ENCODE measurements at regions not wholly inside any gene's neighbourhood (a gene's known extent, or its start where the extent isn't known, plus 50 kb on each side); places are given as distances from the start of the nearest gene placed in this dataset.

DNA sequence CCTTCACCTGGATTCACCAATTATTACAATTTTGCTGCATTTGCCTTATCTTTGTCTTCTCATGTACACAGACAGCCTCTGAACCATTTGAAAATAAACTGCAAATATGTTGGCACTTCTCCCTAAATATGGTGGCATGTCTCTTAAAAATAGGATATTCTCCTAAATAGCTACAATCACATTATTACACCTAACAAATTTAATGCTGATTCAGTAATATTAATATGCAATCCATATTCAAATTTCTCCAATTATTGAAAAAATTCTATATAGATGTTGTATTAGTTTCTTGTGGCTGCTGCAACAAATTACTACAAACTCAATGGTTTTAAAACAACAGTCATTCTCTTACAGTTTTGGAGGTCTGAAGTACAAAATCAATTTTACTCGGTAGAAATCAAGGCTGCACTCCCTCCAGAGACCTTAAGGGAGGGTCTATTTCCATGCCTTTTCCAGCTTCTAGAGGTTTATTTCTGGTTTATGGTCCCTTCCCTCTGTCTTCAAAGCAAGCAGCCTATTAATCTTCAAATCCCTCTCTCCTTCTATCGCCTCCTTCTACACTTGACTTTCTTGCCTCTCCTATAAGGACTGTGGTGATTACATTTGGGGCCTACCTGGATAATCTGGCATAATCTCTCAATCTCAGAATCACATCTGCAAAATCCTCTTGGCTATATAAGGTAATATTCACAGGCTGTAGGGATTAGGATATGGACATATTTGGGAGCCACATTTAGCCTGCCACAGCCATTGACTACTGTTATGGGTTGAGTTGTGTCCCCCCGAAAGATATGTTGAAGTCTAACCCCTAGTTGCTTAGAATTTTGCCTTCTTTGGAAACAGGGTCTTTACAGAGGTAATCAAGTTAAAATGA is 52.5 kb upstream of the BOLA1 start:
- H4K20me1 ChIP-seq (ENCODE audit: insufficient read depth, low read length), result no peaks in the 10 kb centered on the region
- no peaks in the 10 kb centered on the region for H3F3A ChIP-seq (ENCODE audit: insufficient read depth, low read length)
- peaks cover 18% of the 10 kb centered on the region; the same call in 1 of the 2 replicates for H3K36me3 ChIP-seq (ENCODE audit: insufficient read depth, low read length)
- peaks cover 64% of the 10 kb centered on the region for H3K79me2 ChIP-seq (ENCODE audit: insufficient read depth, low read length)
- peak overlapping the region; percentile 95 for H3K27ac ChIP-seq (ENCODE audit: low read depth, low read length, poor library complexity, severe bottlenecking)
- H3K9me3 ChIP-seq (ENCODE audit: low read length), result no peaks in the 10 kb centered on the region
- H3K4me3 ChIP-seq (ENCODE audit: low read depth, low read length, poor library complexity, severe bottlenecking), result peak overlapping the region; percentile 18
- TF ChIP-seq, protein P1, sequence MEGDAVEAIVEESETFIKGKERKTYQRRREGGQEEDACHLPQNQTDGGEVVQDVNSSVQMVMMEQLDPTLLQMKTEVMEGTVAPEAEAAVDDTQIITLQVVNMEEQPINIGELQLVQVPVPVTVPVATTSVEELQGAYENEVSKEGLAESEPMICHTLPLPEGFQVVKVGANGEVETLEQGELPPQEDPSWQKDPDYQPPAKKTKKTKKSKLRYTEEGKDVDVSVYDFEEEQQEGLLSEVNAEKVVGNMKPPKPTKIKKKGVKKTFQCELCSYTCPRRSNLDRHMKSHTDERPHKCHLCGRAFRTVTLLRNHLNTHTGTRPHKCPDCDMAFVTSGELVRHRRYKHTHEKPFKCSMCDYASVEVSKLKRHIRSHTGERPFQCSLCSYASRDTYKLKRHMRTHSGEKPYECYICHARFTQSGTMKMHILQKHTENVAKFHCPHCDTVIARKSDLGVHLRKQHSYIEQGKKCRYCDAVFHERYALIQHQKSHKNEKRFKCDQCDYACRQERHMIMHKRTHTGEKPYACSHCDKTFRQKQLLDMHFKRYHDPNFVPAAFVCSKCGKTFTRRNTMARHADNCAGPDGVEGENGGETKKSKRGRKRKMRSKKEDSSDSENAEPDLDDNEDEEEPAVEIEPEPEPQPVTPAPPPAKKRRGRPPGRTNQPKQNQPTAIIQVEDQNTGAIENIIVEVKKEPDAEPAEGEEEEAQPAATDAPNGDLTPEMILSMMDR (IDR thresholded peaks at IDR 0.05; ENCODE audit: low read length), result no peak
- TF ChIP-seq EZH2 (IDR thresholded peaks at IDR 0.05; ENCODE audit: borderline replicate concordance, low read length), result no peak
- H3K27me3 ChIP-seq (ENCODE audit: insufficient read depth, low read length), result no peaks in the 10 kb centered on the region
- H3K9ac ChIP-seq (ENCODE audit: low read length), result peak overlapping the region; percentile 100
- peaks cover 51% of the 10 kb centered on the region for H3K4me1 ChIP-seq (ENCODE audit: insufficient read depth, low read length, severe bottlenecking)
- H3K9me2 ChIP-seq (ENCODE audit: low read depth, low read length), result no peaks in the 10 kb centered on the region
- no peak overlapping the region for H2AFZ ChIP-seq (ENCODE audit: low read length)
- H3K4me2 ChIP-seq (ENCODE audit: low read length), result peak overlapping the region; percentile 87

DNA sequence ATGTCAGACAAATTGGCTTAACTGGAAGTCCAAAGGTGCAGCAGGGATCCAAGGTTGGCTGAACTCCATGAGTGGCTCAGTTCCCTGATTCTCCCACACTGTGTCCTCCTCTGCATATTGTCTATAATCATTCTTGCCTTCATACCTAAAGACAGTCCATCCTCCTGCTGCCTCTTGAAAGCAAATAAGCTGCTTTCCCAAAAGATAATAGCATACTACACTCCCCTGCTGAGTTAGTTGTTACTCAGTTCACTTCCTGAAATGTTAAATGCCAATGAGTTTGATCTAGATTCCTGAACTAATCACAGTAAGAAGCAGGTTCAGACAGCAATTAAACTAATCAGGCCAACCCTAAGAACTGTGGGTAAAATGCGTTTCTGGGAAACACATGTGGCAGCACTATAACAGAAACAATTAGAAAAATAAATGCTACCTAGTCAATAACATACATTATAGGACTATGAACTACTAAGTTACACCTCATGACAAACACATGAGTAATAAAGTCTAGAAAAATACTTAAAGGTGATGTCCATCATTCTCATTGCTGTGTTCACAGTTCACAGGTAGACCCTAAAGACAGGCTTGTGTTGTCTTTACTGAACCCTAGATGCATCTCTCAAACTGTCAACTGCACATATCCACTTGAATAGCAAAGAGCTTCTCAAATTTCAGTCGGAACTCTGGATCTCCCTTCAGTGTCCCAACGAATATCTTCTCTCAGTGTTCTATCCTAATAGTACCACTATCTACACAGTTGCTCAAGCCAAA is 50.8 kb upstream of the BOLA1 start:
- H3K4me1 ChIP-seq (ENCODE audit: insufficient read depth, low read length, severe bottlenecking), result peaks cover 51% of the 10 kb centered on the region

More for the DNA sequence above, 50.8 kb upstream of the BOLA1 start:
- Histone ChIP-seq H4K20me1 (ENCODE audit: insufficient read depth, low read length) (no peaks in the 10 kb centered on the region), H3K9ac (ENCODE audit: low read length) (peak overlapping the region; percentile 98), H3K4me3 (ENCODE audit: low read depth, low read length, poor library complexity, severe bottlenecking) (peak overlapping the region; percentile 87), H3K36me3 (ENCODE audit: insufficient read depth, low read length) (peaks cover 16% of the 10 kb centered on the region; the same call in 1 of the 2 replicates), H3K27me3 (ENCODE audit: insufficient read depth, low read length) (no peaks in the 10 kb centered on the region), H3K9me2 (ENCODE audit: low read depth, low read length) (no peaks in the 10 kb centered on the region), H3F3A (ENCODE audit: insufficient read depth, low read length) (no peaks in the 10 kb centered on the region), H3K79me2 (ENCODE audit: insufficient read depth, low read length) (peaks cover 61% of the 10 kb centered on the region), H3K9me3 (ENCODE audit: low read length) (no peaks in the 10 kb centered on the region), H3K4me2 (ENCODE audit: low read length) (peak overlapping the region; percentile 87), H3K27ac (ENCODE audit: low read depth, low read length, poor library complexity, severe bottlenecking) (peak overlapping the region; percentile 95), H2AFZ (ENCODE audit: low read length) (no peak overlapping the region)
- TF ChIP-seq EZH2 (IDR thresholded peaks at IDR 0.05; ENCODE audit: borderline replicate concordance, low read length), result no peak
- TF ChIP-seq, protein P1 (IDR thresholded peaks at IDR 0.05; ENCODE audit: low read length), result no peak

Measured in OCI-LY1 (cell line).